GM19468 (cell line): ENCODE measurements at regions not wholly inside any gene's neighbourhood (a gene's known extent, or its start where the extent isn't known, plus 50 kb on each side); places are given as distances from the start of the nearest gene placed in this dataset.
"Not testable (repeated sequence)": the region's sequence is repeated elsewhere in the genome, so short reads cannot be mapped to it uniquely, and the experiment has no call there.

Source experiments
- ATAC-seq: cut with Tn5 transposase; IDR thresholded peaks from one replicate; pipeline ENCODE4 v1.9.1; 2021; ENCODE audit warnings: mild to moderate bottlenecking, moderate library complexity, moderate number of reproducible peaks; ENCODE audit not compliant: unreplicated experiment; ENCODE audit errors: extremely low read depth

- no peak for ATAC-seq
Measured at GRCh38 chr13:66074018-66074615, 1156.0 kb downstream of the PCDH9 start.

GRCh38 chr13:66072097-66072496 is 1158.0 kb downstream of the PCDH9 start:
- not testable (repeated sequence) for ATAC-seq

GRCh38 chr13:66071608-66072007 is 1158.5 kb downstream of the PCDH9 start:
- no peak for ATAC-seq

GRCh38 chr13:66071029-66071428 is 1159.1 kb downstream of the PCDH9 start:
- no peak for ATAC-seq

GRCh38 chr13:66069570-66069969 is 1160.6 kb downstream of the PCDH9 start:
- ATAC-seq = no peak

- no peak for ATAC-seq
Measured at GRCh38 chr13:66068683-66069082, 1161.5 kb downstream of the PCDH9 start.

- ATAC-seq = no peak
Measured at GRCh38 chr13:66048888-66049287, 1181.2 kb downstream of the PCDH9 start.

GRCh38 chr13:66040506-66040905 is 1189.6 kb downstream of the PCDH9 start:
- ATAC-seq = no peak

- ATAC-seq = no peak
Measured at GRCh38 chr13:66037096-66037495, 1193.0 kb downstream of the PCDH9 start.

GRCh38 chr13:66036636-66037035 is 1193.5 kb downstream of the PCDH9 start:
- no peak for ATAC-seq

- no peak for ATAC-seq
Measured at GRCh38 chr13:66036024-66036614, 1194.0 kb downstream of the PCDH9 start.

- ATAC-seq = no peak
Measured at GRCh38 chr13:66033924-66034323, 1196.2 kb downstream of the PCDH9 start.

- no peak for ATAC-seq
Measured at GRCh38 chr13:66021846-66022245, 1208.3 kb downstream of the PCDH9 start.

- ATAC-seq = no peak
Measured at GRCh38 chr13:66014771-66015170, 1215.4 kb downstream of the PCDH9 start.

- no peak for ATAC-seq
Measured at GRCh38 chr13:66009241-66009640, 1220.9 kb downstream of the PCDH9 start.

GRCh38 chr13:66003558-66003957 is 1226.6 kb downstream of the PCDH9 start:
- no peak for ATAC-seq

- no peak for ATAC-seq
Measured at GRCh38 chr13:66001140-66001539, 1229.0 kb downstream of the PCDH9 start.

- no peak for ATAC-seq
Measured at GRCh38 chr13:65999411-65999810, 1230.7 kb downstream of the PCDH9 start.

GRCh38 chr13:65990684-65991083 is 1239.5 kb downstream of the PCDH9 start:
- no peak for ATAC-seq

- ATAC-seq = no peak
Measured at GRCh38 chr13:65985612-65986011, 1244.5 kb downstream of the PCDH9 start.

- ATAC-seq = no peak
Measured at GRCh38 chr13:65977525-65977924, 1252.6 kb downstream of the PCDH9 start.

- no peak for ATAC-seq
Measured at GRCh38 chr13:65971541-65971940, 1258.6 kb downstream of the PCDH9 start.
